ENCODE measurements at regions not wholly inside any gene's neighbourhood (a gene's known extent, or its start where the extent isn't known, plus 50 kb on each side); places are given as distances from the start of the nearest gene placed in this dataset.

- CTCF ChIA-PET = no interaction called here
- no TSS peak for BruUV-seq (replicated peaks)
- RAD21 ChIA-PET (ENCODE audit: low non-redundant PET in 1 of 2, low total read pairs in 2 of 2, uncharacterized antibody in 2 of 2, unreplicated experiment in 2 of 2) = no interaction called here
- Histone ChIP-seq H3K4me1 (ENCODE audit: control insufficient read depth in 1 of 2, insufficient read depth in 2 of 2, low read length in 2 of 2) (no peaks in the 10 kb centered on the region; a peak in 1 of 4 replicates), H3K79me2 (ENCODE audit: insufficient read depth, low read length) (no peaks in the 10 kb centered on the region; the same call in 1 of the 2 replicates), H3K4me3 (replicated peaks in 1 of 2; ENCODE audit: low read depth in 1 of 2, low read length in 2 of 2) (no peak overlapping the region), H2AFZ (ENCODE audit: low read depth, low read length, poor library complexity, severe bottlenecking) (no peak overlapping the region), H3K9ac (ENCODE audit: low read length) (no peak overlapping the region), H3K4me2 (ENCODE audit: low read length) (no peak overlapping the region), H3K27ac (ENCODE audit: low read depth, low read length) (no peak overlapping the region), H3K9me2 (ENCODE audit: insufficient read depth) (no peaks in the 10 kb centered on the region), H3K36me3 (ENCODE audit: control insufficient read depth in 1 of 2, insufficient read depth in 2 of 2, low read length in 2 of 2) (no peaks in the 10 kb centered on the region), H3K9me3 (ENCODE audit: control insufficient read depth in 1 of 2, insufficient read depth in 1 of 2, low read depth in 1 of 2, low read length in 2 of 2) (no peaks in the 10 kb centered on the region), H3K27me3 (ENCODE audit: insufficient read depth, low read length) (no peaks in the 10 kb centered on the region), H4K20me1 (ENCODE audit: insufficient read depth) (no peaks in the 10 kb centered on the region)
- DNase-seq (ENCODE audit: low read depth, low spot score) (no peak), ATAC-seq (no peak)
- intact Hi-C loops (cut with micrococcal nuclease) = no loop called here
- TF ChIP-seq CEBPB (IDR thresholded peaks at IDR 0.05; ENCODE audit: low read depth) (no peak), ZFX (IDR thresholded peaks at IDR 0.05) (no peak), ZBTB33 (IDR thresholded peaks at IDR 0.05; ENCODE audit: extremely low read depth, insufficient replicate concordance, low read length) (no peak), TCF7L2 (IDR thresholded peaks at IDR 0.05; ENCODE audit: borderline replicate concordance, extremely low read depth, insufficient read depth, insufficient read length) (no peak), SRF (IDR thresholded peaks at IDR 0.05; ENCODE audit: low read depth) (no peak), ELF1 (IDR thresholded peaks at IDR 0.05; ENCODE audit: borderline replicate concordance, low read depth) (no peak), ATF3 (IDR thresholded peaks at IDR 0.05) (no peak), CBX3 (IDR thresholded peaks at IDR 0.05; ENCODE audit: low read depth) (no peak), MAX (IDR thresholded peaks at IDR 0.05) (no peak), ZNF274 (IDR thresholded peaks at IDR 0.05; ENCODE audit: low read depth, low read length) (no peak), EZH2 (IDR thresholded peaks at IDR 0.05) (no peak), RAD21 (IDR thresholded peaks at IDR 0.05; ENCODE audit: low read depth) (no peak), CTCF (IDR thresholded peaks at IDR 0.05 in 2 of 3, conservative IDR thresholded peaks at IDR 0.05 in 1 of 3; ENCODE audit: borderline replicate concordance in 1 of 3, insufficient read depth in 1 of 3, low read depth in 2 of 3, low read length in 2 of 3) (no peak), EZH2phosphoT487 (IDR thresholded peaks at IDR 0.05; ENCODE audit: borderline replicate concordance) (no peak)
- POLR2A ChIA-PET = interaction anchor here (1.0 kb wide), 1 partner anchor 30 kb away, joined by 3 read pairs; no protein-coding TSS in a partner anchor
Measured at GRCh38 chr13:97171136-97171535, 51.0 kb upstream of the MBNL2 start.
